AG20443 (cell line): ENCODE measurements at regions not wholly inside any gene's neighbourhood (a gene's known extent, or its start where the extent isn't known, plus 50 kb on each side); places are given as distances from the start of the nearest gene placed in this dataset.
"Not testable (repeated sequence)": the region's sequence is repeated elsewhere in the genome, so short reads cannot be mapped to it uniquely, and the experiment has no call there.

Experiments
- DNase-seq: peaks from one replicate; pipeline ENCODE4 v3.0.0; 2012; ENCODE audit warnings: low spot score, mixed read lengths

- DNase-seq = peak; percentile 68
These were observed 95.8 kb downstream of the ATXN3L start for GRCh38 chrX:13223868-13224567.

GRCh38 chrX:13220916-13221315, 98.9 kb downstream of the ATXN3L start:
- DNase-seq = peak; percentile 17

GRCh38 chrX:13219991-13220764, 99.7 kb downstream of the ATXN3L start:
- no peak for DNase-seq

GRCh38 chrX:13218758-13219157, 101.1 kb downstream of the ATXN3L start:
- no peak for DNase-seq

- no peak for DNase-seq
These were observed 103.7 kb downstream of the ATXN3L start for GRCh38 chrX:13216139-13216538.

- DNase-seq = no peak
These were observed 104.1 kb downstream of the ATXN3L start for GRCh38 chrX:13215729-13216128.

- DNase-seq = no peak
These were observed 107.6 kb downstream of the ATXN3L start for GRCh38 chrX:13212191-13212651.

- DNase-seq = not testable (repeated sequence)
These were observed 109.7 kb downstream of the ATXN3L start for GRCh38 chrX:13210142-13210541.

GRCh38 chrX:13209704-13210103, 110.1 kb downstream of the ATXN3L start:
- DNase-seq = not testable (repeated sequence)

- no peak for DNase-seq
These were observed 111.4 kb downstream of the ATXN3L start for GRCh38 chrX:13208281-13208935.

GRCh38 chrX:13203271-13203670, 116.6 kb downstream of the ATXN3L start:
- DNase-seq = no peak

- no peak for DNase-seq
These were observed 118.1 kb downstream of the ATXN3L start for GRCh38 chrX:13201605-13202219.

GRCh38 chrX:13200398-13200797, 119.5 kb downstream of the ATXN3L start:
- no peak for DNase-seq

GRCh38 chrX:13198762-13199064, 121.1 kb downstream of the ATXN3L start:
- no peak for DNase-seq

- DNase-seq = no peak
These were observed 121.6 kb downstream of the ATXN3L start for GRCh38 chrX:13198056-13198761.

GRCh38 chrX:13196782-13197181, 123.1 kb downstream of the ATXN3L start:
- DNase-seq = no peak

GRCh38 chrX:13195340-13195739, 124.5 kb downstream of the ATXN3L start:
- no peak for DNase-seq

GRCh38 chrX:13194291-13195103, 125.4 kb downstream of the ATXN3L start:
- no peak for DNase-seq

GRCh38 chrX:13190051-13190450, 129.8 kb downstream of the ATXN3L start:
- DNase-seq = no peak

GRCh38 chrX:13189380-13189779, 130.5 kb downstream of the ATXN3L start:
- DNase-seq = no peak

- DNase-seq = no peak
These were observed 131.0 kb downstream of the ATXN3L start for GRCh38 chrX:13188731-13189309.
